K562 (cell line): ENCODE measurements at regions not wholly inside any gene's neighbourhood (a gene's known extent, or its start where the extent isn't known, plus 50 kb on each side); places are given as distances from the start of the nearest gene placed in this dataset.

ENCODE experiments used
- ATAC-seq: fragments of 200-7000 bp; cut with Tn5 transposase; 3 replicates; pipeline ENCODE4 v1.9.1; 2020; ENCODE audit warnings: moderate library complexity
- BruUV-seq: library from RNA; stranded (reverse); fragments of 400-500 nt; replicated peaks from 2 replicates; lab custom pipeline; 2021; lab: Mats Ljungman, UMichigan
- CTCF ChIA-PET: fragments of 300-600 bp; formaldehyde crosslinking; extraction: SDS; loops from one replicate; lab custom pipeline; 2021; ENCODE audit warnings: low intra/inter-chr PET ratio; lab: Yijun Ruan, JAX
- POLR2A ChIA-PET: fragments of 300-600, 350-650 bp; sonication (Branson Sonifier 250); formaldehyde crosslinking; extraction: SDS; loops from one replicate; lab custom pipeline; 2021; ENCODE audit warnings: antibody characterized with exemption, inconsistent platforms; lab: Yijun Ruan, JAX
- DNase-seq, 4 experiments: peaks; one replicate each; pipeline versions ENCODE4 v3.0.0 to v3.0.0-alpha.2; 2011 to 2018; ENCODE audit warnings: low spot score in 3 of 4, mixed read lengths in 3 of 4; ENCODE audit errors: extremely low read depth in 1 of 4
- FAIRE-seq: peaks from 2 replicates; lab custom pipeline; 2011; peaks lifted over from hg19 to GRCh38; lab: Jason Lieb, UNC
- H2AFZ ChIP-seq: 2 replicates; pipeline ENCODE4 v1.6.0; 2011; ENCODE audit warnings: low read depth, low read length, control low read depth, inconsistent platforms
- H3K27ac ChIP-seq: fragments of 200-600 bp; 3 replicates; pipeline ENCODE4 v1.8.0; 2011; ENCODE audit warnings: low read depth, mild to moderate bottlenecking, control low read depth, inconsistent platforms, low read length, moderate library complexity, mixed read lengths; ENCODE audit errors: extremely low read depth
- H3K27me3 ChIP-seq, 2 experiments: fragments of 300-600 bp in 1 of 2; 2 replicates in 1 of 2; 3 replicates in 1 of 2; pipeline versions ENCODE4 v1.6.0 to v1.8.0; 2011; ENCODE audit warnings: inconsistent platforms in 2 of 2, low read length in 2 of 2, mild to moderate bottlenecking in 1 of 2, mixed read lengths in 1 of 2, moderate library complexity in 1 of 2; ENCODE audit not compliant: control insufficient read depth in 2 of 2, insufficient read depth in 2 of 2
- H3K36me3 ChIP-seq: fragments of 300-600 bp; 3 replicates; pipeline ENCODE4 v1.8.0; 2011; ENCODE audit warnings: mild to moderate bottlenecking, low read length, inconsistent platforms; ENCODE audit not compliant: control insufficient read depth, insufficient read depth
- H3K4me1 ChIP-seq, 2 experiments: fragments of 200-600 bp in 1 of 2; replicated peaks in 1 of 2; 2 replicates in 1 of 2; 3 replicates in 1 of 2; pipeline versions ENCODE4 v1.5.1 to v1.8.0; 2011; ENCODE audit warnings: inconsistent platforms in 2 of 2, low read length in 2 of 2, mild to moderate bottlenecking in 1 of 2, mixed read lengths in 1 of 2, moderate library complexity in 1 of 2; ENCODE audit not compliant: control insufficient read depth in 2 of 2, insufficient read depth in 2 of 2
- H3K4me2 ChIP-seq: 2 replicates; pipeline ENCODE4 v1.6.1; 2011; ENCODE audit warnings: low read length, control low read depth, inconsistent platforms, mixed read lengths; ENCODE audit not compliant: insufficient read depth
- H3K4me3 ChIP-seq: fragments of 200-600 bp; sonication (generic), shearing (Covaris generic); 2 replicates; pipeline ENCODE4 v1.5.1; 2016; ENCODE audit warnings: control low read depth, inconsistent platforms
- H3K79me2 ChIP-seq: fragments of 200-600 bp; 3 replicates; pipeline ENCODE4 v1.8.0; 2011; ENCODE audit warnings: low read length, inconsistent platforms; ENCODE audit not compliant: control insufficient read depth, insufficient read depth
- H3K9ac ChIP-seq, 2 experiments: 2 replicates each; pipeline versions ENCODE4 v1.6.0 to v1.6.1; 2011; ENCODE audit warnings: low read depth in 2 of 2, low read length in 2 of 2, control low read depth in 1 of 2, inconsistent platforms in 1 of 2, mild to moderate bottlenecking in 1 of 2, mixed read lengths in 1 of 2; ENCODE audit not compliant: insufficient read depth in 1 of 2
- H3K9me1 ChIP-seq: one replicate; pipeline ENCODE4 v1.6.0; 2011; ENCODE audit warnings: inconsistent platforms, mild to moderate bottlenecking, low read length, moderate library complexity; ENCODE audit not compliant: control insufficient read depth, insufficient read depth
- H3K9me3 ChIP-seq: replicated peaks from 2 replicates; pipeline ENCODE4 v1.5.1; 2011; ENCODE audit warnings: low read depth, low read length, inconsistent platforms; ENCODE audit not compliant: control insufficient read depth, insufficient read depth
- H4K20me1 ChIP-seq: replicated peaks from 2 replicates; pipeline ENCODE4 v1.6.1; 2011; ENCODE audit warnings: low read length, inconsistent platforms, mixed read lengths; ENCODE audit not compliant: control insufficient read depth, insufficient read depth
- BACH1 ChIP-seq: fragments of 200-800 bp; sonication (Bioruptor generic); IDR thresholded peaks from 2 replicates; pipeline ENCODE4 v1.6.1; 2016; ENCODE audit warnings: missing genetic modification characterization, missing compliant biosample characterization
- CBX2 ChIP-seq: fragments of 200-600 bp; sonication (generic); IDR thresholded peaks from one replicate; pipeline ENCODE4 v1.6.1; 2012; ENCODE audit warnings: mild to moderate bottlenecking, low read length, inconsistent platforms; ENCODE audit not compliant: insufficient read depth, poor library complexity, severe bottlenecking
- CREM ChIP-seq: IDR thresholded peaks from 2 replicates; pipeline ENCODE4 v1.6.1; 2014; ENCODE audit warnings: antibody characterized with exemption, low read depth
- CSDE1 ChIP-seq, 2 experiments: fragments of 450-650 bp; IDR thresholded peaks; 2 replicates each; pipeline ENCODE4 v1.6.1; 2016; ENCODE audit warnings: mild to moderate bottlenecking in 1 of 2
- FOXJ3 ChIP-seq: sonication (generic); formaldehyde crosslinking; IDR thresholded peaks from 2 replicates; pipeline ENCODE4 v1.4.0; 2020; ENCODE audit warnings: mild to moderate bottlenecking, missing genetic modification reagents
- GTF2A2 ChIP-seq: IDR thresholded peaks from 2 replicates; pipeline ENCODE4 v1.6.1; 2016; ENCODE audit warnings: mild to moderate bottlenecking, missing genetic modification characterization, missing compliant biosample characterization
- KDM4B ChIP-seq, 2 experiments: fragments of 450-650 bp in 1 of 2; sonication (generic) in 1 of 2; IDR thresholded peaks; 2 replicates each; pipeline ENCODE4 v1.6.1; 2016 to 2017; ENCODE audit warnings: borderline replicate concordance in 2 of 2, antibody characterized with exemption in 1 of 2, low read depth in 1 of 2, mild to moderate bottlenecking in 1 of 2
- KLF1 ChIP-seq: fragments of 450-650 bp; IDR thresholded peaks from 2 replicates; pipeline ENCODE4 v1.6.1; 2016; ENCODE audit warnings: missing genetic modification characterization, missing compliant biosample characterization
- MNT ChIP-seq, 2 experiments: fragments of 450-650 bp; conservative IDR thresholded peaks; 2 replicates each; pipeline ENCODE4 v1.6.1; 2017; ENCODE audit warnings: mild to moderate bottlenecking in 2 of 2, moderate library complexity in 2 of 2
- NCOA4 ChIP-seq: fragments of 450-650 bp; IDR thresholded peaks from 2 replicates; pipeline ENCODE4 v1.6.1; 2018; ENCODE audit warnings: mild to moderate bottlenecking; ENCODE audit not compliant: partially characterized antibody
- PCBP1 ChIP-seq: fragments of 200-400 bp; formaldehyde crosslinking; IDR thresholded peaks from 2 replicates; pipeline ENCODE4 v1.6.1; 2018; ENCODE audit warnings: mild to moderate bottlenecking, low read depth, low read length; ENCODE audit not compliant: poor library complexity, severe bottlenecking
- PHF8 ChIP-seq: fragments of 200-600 bp; sonication (generic); IDR thresholded peaks from 2 replicates; pipeline ENCODE4 v1.6.1; 2012; ENCODE audit warnings: mixed run types, mild to moderate bottlenecking, inconsistent platforms, low read length, moderate library complexity, borderline replicate concordance
- ZBTB1 ChIP-seq: sonication (generic); formaldehyde crosslinking; IDR thresholded peaks from 2 replicates; pipeline ENCODE4 v1.8.1; 2023; ENCODE audit warnings: missing genetic modification reagents, low read depth, mild to moderate bottlenecking, borderline replicate concordance
- ZKSCAN1 ChIP-seq: fragments of 150-350 bp; IDR thresholded peaks from 2 replicates; pipeline ENCODE4 v1.6.1; 2016; ENCODE audit warnings: low read depth, low read length
- ZMIZ1 ChIP-seq, 2 experiments: fragments of 150-350 bp in 1 of 2; IDR thresholded peaks; 2 replicates each; pipeline ENCODE4 v1.6.1; 2012 to 2016; ENCODE audit warnings: low read depth in 2 of 2, low read length in 2 of 2, mild to moderate bottlenecking in 1 of 2, moderate library complexity in 1 of 2
- ZNF512 ChIP-seq: IDR thresholded peaks from 2 replicates; pipeline ENCODE4 v1.6.1; 2016; ENCODE audit warnings: missing genetic modification characterization, missing compliant biosample characterization
- ZNF644 ChIP-seq: fragments of 200-800 bp; sonication (Bioruptor generic); IDR thresholded peaks from 2 replicates; pipeline ENCODE4 v1.6.1; 2016; ENCODE audit warnings: low read depth, missing genetic modification characterization, missing compliant biosample characterization
- ZSCAN29 ChIP-seq: fragments of 450-650 bp; IDR thresholded peaks from 2 replicates; pipeline ENCODE4 v1.6.1; 2017
- WGBS: fragments of 100-300 bp; shearing (Covaris generic); methylation state at CpG from one replicate; pipeline ENCODE4 v1.1.6; 2016; ENCODE audit warnings: low coverage, mixed read lengths; ENCODE audit not compliant: insufficient coverage; ENCODE audit errors: missing lambda C conversion rate; 5-methylcytosine and 5-hydroxymethylcytosine counted together
- in situ Hi-C: fragments of 300-500 bp; cut with MboI; formaldehyde crosslinking; loops from 4 replicates; pipeline ENCODE4 v1.15.0; 2018; ENCODE audit warnings: inconsistent platforms, mixed read lengths
- intact Hi-C: fragments of 100-400 bp; cut with micrococcal nuclease; formaldehyde crosslinking; loops from 2 replicates; pipeline ENCODE4 v1.14.2; 2022

GRCh38 chr4:120591038-120591437 lies 331.5 kb downstream of the PRDM5 start:
- Histone ChIP-seq H3K9ac (no peak overlapping the region), H3K27ac (no peak overlapping the region), H3K4me1 (no peaks in the 10 kb centered on the region), H3K79me2 (no peaks in the 10 kb centered on the region), H3K4me3 (no peak overlapping the region), H3K27me3 (no peaks in the 10 kb centered on the region), H3K36me3 (no peaks in the 10 kb centered on the region), H2AFZ (no peak overlapping the region), H4K20me1 (no peaks in the 10 kb centered on the region), H3K4me2 (no peak overlapping the region), H3K9me3 (no peaks in the 10 kb centered on the region), H3K9me1 (no peaks in the 10 kb centered on the region)
- WGBS, result 0% methylated on average over 2 of the region's 2 CpGs
- CTCF ChIA-PET, result no interaction called here
- FAIRE-seq, result no peak
- intact Hi-C loops (no loop called here), in situ Hi-C loops (no loop called here)
- POLR2A ChIA-PET, result no interaction called here
- no peak for ATAC-seq
- BruUV-seq, result no TSS peak
- no peak for DNase-seq
- TF ChIP-seq KLF1 (tag) (no peak), CBX2 (no peak), ZNF512 (no peak), ZKSCAN1 (no peak), KDM4B (IDR thresholded peaks at IDR 0.05; ENCODE audit: borderline replicate concordance in 2 of 2, low read depth in 1 of 2) (no peak), BACH1 (tag) (no peak), PHF8 (no peak), CREM (no peak), ZNF644 (tag) (no peak), NCOA4 (no peak), PCBP1 (no peak), ZMIZ1 (IDR thresholded peaks at IDR 0.05; ENCODE audit: low read depth in 2 of 2, low read length in 2 of 2) (no peak), ZBTB1 (CRISPR knock-in tag) (no peak), ZSCAN29 (no peak), CSDE1 (IDR thresholded peaks at IDR 0.05) (no peak), FOXJ3 (no peak), MNT (conservative IDR thresholded peaks at IDR 0.05) (no peak), GTF2A2 (tag) (no peak)
